ENCODE measurements at regions not wholly inside any gene's neighbourhood (a gene's known extent, or its start where the extent isn't known, plus 50 kb on each side); places are given as distances from the start of the nearest gene placed in this dataset.

DNA sequence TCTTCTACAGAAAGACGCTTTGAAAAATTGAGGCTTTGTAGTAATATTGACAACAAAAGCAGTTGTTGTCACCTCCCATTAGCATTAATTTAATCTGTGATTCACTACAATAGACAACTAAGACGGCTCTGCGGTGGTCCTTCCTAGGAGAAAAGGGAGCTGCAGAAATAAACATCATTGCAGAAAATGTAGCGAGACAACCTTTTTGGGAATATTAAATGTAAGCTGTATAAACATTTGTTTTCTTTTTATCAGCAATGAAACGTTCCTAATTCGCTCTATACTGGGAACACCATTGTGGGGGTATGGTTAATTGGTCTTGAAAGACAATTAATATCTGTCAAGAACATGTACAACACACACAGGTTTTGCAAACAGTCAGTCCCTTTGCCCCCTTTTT is 583.3 kb upstream of the TENM3 start (continued):
- TF ChIP-seq, protein P1, sequence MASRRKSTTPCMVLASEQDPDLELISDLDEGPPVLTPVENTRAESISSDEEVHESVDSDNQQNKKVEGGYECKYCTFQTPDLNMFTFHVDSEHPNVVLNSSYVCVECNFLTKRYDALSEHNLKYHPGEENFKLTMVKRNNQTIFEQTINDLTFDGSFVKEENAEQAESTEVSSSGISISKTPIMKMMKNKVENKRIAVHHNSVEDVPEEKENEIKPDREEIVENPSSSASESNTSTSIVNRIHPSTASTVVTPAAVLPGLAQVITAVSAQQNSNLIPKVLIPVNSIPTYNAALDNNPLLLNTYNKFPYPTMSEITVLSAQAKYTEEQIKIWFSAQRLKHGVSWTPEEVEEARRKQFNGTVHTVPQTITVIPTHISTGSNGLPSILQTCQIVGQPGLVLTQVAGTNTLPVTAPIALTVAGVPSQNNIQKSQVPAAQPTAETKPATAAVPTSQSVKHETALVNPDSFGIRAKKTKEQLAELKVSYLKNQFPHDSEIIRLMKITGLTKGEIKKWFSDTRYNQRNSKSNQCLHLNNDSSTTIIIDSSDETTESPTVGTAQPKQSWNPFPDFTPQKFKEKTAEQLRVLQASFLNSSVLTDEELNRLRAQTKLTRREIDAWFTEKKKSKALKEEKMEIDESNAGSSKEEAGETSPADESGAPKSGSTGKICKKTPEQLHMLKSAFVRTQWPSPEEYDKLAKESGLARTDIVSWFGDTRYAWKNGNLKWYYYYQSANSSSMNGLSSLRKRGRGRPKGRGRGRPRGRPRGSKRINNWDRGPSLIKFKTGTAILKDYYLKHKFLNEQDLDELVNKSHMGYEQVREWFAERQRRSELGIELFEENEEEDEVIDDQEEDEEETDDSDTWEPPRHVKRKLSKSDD (CRISPR knock-in tag; IDR thresholded peaks at IDR 0.05; ENCODE audit: low read depth) = no peak
- TF ChIP-seq ZSCAN21 (CRISPR knock-in tag; IDR thresholded peaks at IDR 0.05; ENCODE audit: borderline replicate concordance) (no peak), ZNF672 (CRISPR knock-in tag; IDR thresholded peaks at IDR 0.05) (no peak), ZNF781 (CRISPR knock-in tag; IDR thresholded peaks at IDR 0.05; ENCODE audit: borderline replicate concordance, not compliant biosample characterization) (no peak), TOPORS (CRISPR knock-in tag; IDR thresholded peaks at IDR 0.05) (no peak), NR1H2 (CRISPR knock-in tag; IDR thresholded peaks at IDR 0.05; ENCODE audit: borderline replicate concordance, low read depth) (no peak), PHF20 (CRISPR knock-in tag; IDR thresholded peaks at IDR 0.05) (no peak), ZFP1 (CRISPR knock-in tag; IDR thresholded peaks at IDR 0.05) (no peak), ZNF678 (CRISPR knock-in tag; IDR thresholded peaks at IDR 0.05) (no peak)
- TF ChIP-seq, protein P2, sequence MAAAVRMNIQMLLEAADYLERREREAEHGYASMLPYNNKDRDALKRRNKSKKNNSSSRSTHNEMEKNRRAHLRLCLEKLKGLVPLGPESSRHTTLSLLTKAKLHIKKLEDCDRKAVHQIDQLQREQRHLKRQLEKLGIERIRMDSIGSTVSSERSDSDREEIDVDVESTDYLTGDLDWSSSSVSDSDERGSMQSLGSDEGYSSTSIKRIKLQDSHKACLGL (CRISPR knock-in tag; IDR thresholded peaks at IDR 0.05) = no peak
- TF ChIP-seq, protein P3, sequence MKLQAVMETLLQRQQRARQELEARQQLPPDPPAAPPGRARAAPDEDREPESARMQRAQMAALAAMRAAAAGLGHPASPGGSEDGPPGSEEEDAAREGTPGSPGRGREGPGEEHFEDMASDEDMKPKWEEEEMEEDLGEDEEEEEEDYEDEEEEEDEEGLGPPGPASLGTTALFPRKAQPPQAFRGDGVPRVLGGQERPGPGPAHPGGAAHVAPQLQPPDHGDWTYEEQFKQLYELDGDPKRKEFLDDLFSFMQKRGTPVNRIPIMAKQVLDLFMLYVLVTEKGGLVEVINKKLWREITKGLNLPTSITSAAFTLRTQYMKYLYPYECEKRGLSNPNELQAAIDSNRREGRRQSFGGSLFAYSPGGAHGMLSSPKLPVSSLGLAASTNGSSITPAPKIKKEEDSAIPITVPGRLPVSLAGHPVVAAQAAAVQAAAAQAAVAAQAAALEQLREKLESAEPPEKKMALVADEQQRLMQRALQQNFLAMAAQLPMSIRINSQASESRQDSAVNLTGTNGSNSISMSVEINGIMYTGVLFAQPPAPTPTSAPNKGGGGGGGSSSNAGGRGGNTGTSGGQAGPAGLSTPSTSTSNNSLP (IDR thresholded peaks at IDR 0.05; ENCODE audit: low read depth, low read length) = no peak

Measured in HepG2 (cell line).